SW480 (cell line): ENCODE measurements at regions not wholly inside any gene's neighbourhood (a gene's known extent, or its start where the extent isn't known, plus 50 kb on each side); places are given as distances from the start of the nearest gene placed in this dataset.

Source experiments
- DNase-seq: peaks from one replicate; pipeline ENCODE4 v3.0.0-alpha.2; 2016; ENCODE audit warnings: low spot score

DNA sequence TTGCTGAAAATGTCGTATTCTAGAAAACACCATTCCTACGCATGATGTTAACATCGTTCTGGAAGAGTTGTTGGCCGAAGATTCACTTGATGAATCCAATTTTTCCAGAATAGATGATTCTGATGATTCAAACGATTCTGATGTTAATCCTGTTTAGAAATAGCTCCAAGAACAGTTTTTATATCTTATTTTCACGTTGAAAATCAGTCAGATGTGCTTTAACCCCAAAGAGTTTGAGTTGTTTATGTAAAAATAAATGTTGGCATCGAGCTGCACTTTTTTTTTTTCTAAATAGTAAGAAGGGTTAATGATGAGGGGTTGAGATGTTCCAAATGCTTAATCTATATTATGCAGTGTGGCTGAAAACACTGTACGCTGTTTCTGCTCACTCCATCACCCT lies 99.9 kb upstream of the LINC00305 start:
- no peak for DNase-seq

DNA sequence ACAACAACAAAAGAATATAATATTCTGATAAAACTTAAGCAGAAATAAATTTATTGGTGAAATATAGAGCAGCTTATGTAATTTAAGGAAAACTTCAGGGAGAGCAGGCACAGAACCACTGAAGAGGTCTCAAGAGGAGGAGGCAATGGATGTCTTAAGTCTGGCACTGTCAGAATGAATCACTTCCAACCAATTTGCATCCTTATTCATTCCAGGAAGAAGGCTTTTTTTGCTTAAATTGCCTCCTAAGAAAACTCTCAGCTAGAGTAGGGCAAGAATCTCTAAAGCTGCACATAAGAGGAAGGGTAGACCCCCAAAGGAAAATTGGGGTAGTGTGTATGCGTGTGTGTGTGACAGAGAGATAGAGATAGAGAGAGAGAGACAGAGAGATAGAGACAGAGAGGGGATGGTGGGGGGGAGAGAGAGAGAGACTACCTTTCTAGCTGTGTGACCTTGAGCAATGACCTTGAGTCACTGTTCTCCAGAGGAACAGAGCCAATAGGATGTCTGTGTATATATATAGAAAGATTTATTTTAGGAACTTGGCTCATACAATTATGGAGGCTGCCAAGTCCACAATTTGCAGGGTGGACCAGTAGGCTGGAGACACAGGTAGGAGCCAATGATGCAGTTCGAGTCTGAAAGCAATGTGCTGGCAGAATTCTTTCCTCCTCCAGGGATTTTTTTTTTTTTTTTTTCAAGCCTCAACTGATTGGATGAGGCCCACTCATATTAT lies 96.4 kb upstream of the LINC00305 start:
- DNase-seq, result no peak

DNA sequence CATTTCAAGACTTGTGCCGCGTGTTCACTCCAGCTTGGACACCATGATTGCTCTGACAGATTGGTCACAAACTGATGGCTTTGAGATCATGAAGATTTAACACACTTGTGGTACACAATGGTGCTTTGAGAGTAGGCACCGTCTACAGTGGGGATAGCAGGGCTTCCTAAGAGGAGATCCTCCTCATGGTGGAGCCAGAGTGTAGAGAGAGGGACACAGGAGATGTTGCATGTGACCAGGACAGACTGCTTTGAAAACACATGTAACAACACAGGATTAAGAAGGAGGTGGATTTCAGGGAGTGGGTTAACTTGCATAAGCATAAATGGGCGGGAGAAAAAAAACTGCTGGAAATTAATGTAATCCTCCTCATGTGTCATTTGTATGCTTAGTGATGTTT lies 95.7 kb upstream of the LINC00305 start:
- DNase-seq, result peak; percentile 1

DNA sequence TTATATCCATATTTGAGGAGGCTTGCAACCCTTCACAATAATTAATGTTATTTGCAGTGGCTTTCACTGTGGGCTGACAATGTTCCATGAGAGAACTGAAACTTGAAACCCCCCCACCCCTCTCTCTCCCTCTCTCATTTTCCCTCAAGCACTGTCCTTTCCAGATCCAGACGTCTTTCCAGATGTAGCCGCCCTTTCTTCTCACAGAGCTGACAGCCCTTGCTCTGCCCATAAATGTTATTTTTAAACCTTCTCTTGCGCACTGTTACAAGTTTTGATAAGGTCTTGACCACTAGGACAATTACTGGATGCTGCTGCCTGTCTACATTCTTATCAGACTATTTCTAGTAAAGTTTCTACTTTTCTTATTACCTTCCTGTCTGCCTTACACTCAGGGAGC lies 91.4 kb upstream of the LINC00305 start:
- DNase-seq, result no peak

DNA sequence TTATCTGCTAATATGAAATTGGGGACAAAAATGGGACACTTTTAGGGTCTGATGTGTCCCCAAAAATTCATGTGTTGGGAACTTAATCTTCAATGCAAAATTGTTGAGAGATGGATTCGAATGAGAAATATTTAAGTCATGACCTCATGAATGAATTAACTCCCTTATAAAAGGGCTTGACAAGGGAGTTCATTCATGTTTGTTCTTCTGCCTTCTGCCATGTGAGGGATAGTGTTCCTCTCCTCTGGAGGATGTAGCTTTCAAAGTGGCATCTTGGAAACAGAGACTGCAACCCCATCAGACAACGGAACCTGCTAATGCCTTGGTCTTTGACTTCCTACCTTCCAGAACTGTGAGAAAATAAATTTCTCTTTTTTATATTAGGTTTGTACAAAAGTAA lies 89.2 kb upstream of the LINC00305 start:
- no peak for DNase-seq

DNA sequence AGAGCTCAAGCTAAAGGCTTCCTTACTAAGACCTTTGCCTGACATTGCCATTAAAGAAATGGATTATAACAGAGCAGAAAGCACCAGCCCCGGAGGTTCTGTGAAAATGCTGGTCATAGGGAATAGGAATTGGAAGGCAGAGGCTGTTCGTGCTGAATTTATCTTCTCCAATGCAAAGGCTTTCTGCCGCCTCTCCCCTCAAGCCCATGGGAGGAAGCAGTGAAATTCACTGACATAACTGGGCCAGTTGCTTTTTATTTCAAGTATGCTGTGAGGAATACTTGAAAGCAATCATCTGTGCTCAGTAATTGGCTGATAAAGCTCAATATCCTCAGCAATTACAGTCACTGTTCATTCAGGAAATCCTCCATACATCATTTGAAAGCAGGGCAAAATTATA lies 85.4 kb upstream of the LINC00305 start:
- no peak for DNase-seq

DNA sequence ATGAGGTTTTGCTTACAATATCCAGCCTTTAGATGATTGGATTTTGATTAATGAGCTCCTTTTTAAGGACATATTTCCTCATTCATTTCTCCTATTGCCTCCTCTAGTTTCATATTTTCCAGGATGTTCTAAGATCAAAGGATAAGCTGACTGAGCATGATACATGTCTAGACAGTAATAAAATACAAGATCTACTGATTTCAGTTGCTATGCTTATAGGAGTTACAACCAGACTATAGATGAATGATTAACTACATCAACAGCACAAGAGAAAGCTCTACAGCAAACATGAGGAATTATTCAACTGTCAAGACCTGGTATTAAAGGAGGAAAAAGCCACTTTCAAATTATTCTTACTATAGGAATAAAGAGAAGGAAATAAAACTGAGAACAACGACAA lies 85.0 kb upstream of the LINC00305 start:
- DNase-seq, result no peak

DNA sequence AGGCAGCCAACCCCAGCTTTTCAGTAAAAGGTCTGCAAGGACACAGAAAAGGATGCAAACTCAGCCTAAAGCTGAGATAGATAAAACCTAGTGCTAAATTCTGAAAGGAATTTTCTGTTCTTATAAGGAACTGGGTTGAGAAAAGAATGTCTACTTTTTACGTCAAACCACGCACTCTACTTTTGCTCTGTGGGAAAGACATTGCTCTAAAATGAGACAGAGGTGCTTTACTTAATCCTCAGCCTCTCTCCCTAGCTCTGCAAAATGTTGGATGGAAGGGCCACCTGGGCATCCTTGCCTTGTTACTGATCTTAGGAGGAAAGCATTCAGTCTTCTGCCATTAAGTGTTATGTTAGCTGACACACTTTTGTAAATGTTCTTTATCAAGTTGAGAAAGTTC lies 72.1 kb upstream of the LINC00305 start:
- DNase-seq, result no peak

DNA sequence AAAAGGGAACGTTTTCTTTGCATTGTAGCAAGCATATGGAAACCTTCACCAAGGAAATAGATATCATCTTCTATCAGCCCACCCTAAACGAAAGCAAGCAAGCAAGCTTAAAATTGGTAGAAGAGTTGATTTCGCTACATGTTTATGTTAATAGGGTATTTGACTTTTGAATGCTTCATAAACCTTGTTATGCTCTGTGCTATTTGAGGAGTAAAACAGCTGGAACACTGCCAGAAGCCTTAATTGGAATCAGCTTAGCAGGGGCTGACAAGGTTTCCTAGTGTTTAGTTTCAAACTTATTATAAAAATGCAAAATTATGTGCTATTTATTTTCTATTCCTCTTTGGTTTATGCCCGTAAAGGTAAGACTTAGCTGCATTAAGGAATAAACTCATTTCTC lies 70.6 kb upstream of the LINC00305 start:
- no peak for DNase-seq

DNA sequence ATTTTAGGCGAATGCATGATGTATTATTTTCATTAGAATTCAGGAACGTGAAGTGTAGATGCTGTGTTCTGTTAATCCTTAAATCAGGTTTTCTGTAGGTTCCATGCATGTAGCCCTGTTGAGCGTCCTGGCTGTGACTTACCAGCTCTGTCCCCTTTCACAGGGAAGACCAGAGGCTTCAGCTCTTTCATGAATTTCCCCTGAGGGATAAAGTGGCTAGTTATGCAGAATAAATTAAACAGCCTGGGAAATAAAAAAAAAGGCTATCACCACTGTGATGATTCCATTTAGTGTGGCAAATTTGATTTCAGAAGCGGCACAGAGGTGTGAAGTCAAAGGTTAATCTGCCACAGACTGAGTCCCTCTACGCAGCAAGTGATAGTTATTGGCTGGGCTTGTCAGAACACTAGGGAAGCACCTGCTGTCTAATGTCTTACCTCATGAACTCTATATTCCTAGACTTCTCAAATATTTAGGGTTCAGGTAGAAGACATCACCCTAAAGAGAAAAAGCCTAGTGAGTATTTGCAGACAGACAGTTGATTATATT lies 61.6 kb upstream of the LINC00305 start:
- no peak for DNase-seq

DNA sequence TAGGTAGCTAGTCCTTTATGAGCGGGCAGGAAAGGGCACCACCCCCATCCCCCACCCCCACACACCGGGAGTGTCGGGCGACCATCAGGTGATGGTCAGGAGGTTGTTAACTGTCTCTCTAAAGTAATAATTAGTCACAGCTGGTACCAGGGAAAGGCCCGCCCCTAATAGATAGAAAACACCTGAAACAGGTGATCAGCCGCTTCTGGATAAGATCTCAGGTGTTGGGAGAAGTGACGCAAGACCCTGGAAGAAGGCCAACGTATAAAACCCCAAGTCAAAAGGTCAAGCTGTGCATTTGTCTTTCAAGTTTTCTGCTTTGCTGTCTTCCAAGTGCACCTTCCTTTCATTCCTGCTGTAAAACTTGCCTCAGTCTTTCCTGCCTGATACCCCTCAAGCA lies 59.6 kb upstream of the LINC00305 start:
- DNase-seq, result no peak

DNA sequence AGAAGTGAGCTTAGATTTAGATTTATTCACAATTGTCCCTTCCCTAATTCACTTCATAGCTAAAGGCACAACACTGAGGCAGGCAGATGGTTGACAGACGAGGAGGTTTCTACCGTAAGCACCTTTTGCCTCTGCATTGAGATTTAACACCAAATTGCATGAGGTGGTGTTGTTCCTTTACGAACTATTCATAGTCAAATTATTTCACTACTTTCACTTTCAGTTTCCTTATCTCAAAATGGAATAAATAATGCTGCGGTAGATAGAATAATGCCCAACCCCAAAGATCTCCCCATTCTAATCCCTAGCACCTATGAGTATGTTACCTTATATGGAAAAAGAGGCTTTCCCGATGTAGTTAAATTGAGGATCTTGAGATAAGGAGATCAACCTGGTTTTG lies 58.9 kb upstream of the LINC00305 start:
- no peak for DNase-seq

DNA sequence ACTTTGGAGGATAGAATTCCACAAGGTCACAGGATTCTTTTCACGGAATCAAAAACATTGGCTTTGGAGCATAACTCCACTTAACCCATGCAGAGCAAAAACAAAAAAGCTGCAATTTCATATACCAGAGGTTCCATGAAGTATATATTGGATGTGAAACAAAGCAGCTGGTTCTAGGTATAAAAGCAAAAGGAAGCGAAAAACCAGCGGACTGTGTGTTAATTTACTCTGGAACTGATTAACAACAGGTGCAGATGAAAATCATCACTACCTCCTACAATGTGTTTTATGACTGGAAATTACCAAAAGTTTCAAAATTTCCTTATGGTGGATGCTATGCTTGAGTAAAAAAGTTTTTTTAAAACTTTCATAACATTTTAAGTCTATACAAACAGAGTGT lies 54.4 kb upstream of the LINC00305 start:
- DNase-seq, result no peak

DNA sequence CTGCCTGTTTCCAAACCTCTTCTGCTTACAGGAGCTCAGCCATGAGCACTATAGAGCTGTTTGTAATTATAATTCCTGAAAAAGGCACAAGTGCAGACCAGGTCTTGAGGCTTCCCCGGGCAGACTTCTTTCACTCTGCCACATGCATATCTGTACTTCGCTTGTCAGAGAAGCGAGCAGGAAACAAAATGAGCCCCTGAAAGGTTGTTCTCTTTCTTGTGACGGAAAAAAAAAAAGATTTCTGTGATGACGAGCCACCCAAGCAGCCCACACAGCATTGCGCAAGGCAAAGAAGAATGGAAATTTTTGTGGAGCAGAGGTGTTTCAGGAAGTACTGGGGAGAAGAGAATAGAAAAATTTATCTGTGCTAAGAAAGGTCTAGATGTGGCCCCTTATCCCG lies 54.0 kb upstream of the LINC00305 start:
- DNase-seq, result no peak

DNA sequence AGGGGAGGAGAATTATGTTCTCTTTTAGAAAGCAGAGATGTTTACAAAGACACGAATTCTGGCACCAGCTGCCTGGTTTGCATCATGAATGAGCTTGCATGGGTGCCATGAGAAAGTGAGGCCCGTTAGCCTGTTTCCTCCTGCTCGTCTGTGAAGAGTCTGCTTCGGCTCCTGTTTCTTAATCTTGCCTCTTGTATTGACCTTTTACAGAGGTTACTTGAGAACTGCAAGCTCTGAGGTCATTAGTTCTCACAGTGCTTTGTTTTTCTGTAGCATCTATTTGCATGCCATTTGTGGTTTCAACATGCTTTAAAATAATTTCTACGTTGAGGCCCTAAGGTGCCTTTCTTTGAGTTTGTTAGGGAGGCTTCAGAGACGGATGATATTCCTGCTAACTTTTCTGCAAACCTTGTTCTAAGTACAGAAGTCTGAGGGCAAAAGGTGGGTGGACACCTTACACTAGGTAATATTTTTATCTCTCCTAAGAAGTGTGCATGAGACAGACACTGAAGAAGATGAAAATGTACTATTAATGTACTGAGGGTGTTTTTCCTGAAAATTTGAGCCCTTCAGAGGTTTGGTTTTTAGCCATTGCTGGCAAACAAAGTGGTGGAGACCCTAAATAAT lies 53.4 kb upstream of the LINC00305 start:
- DNase-seq, result no peak

DNA sequence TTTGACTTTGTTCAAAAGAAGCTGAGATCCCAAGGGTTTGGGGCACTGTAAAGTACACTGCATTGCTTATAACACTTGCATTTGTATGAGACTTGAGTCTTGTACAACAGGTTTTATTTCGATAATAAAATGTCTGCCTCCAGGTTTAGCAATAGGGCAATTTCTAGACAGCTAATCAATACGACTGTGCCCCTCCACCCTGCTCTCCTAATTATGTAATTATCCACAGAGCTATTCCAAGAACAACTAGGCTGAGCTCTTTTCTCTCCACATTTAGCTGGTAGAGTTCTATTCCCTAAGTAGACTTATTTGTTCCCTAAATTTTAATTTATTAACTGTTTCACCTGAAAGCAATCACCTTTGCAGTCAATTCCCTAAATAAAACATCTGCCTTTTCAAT lies 52.9 kb upstream of the LINC00305 start:
- no peak for DNase-seq

DNA sequence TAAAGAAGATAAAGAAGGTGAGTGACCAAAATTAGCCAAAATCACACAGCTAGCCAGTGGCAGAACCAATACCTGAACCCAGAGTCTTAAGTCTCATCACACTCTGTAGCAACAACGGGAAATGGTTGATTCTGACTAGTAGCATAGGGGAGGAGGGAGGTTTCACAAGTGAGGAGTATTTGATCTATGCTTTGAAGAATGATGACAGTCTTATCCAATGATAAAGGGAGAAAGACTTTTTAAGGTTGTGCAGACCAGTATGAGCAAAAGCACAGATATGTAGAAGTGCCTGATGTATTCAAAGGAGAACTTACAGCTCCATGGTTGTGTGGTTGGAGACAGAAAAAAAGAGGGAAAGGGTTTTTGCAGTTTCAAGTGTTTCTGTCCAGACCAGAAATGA lies 50.7 kb upstream of the LINC00305 start:
- no peak for DNase-seq
